Osteocyte (in vitro differentiated cells): ENCODE measurements at regions not wholly inside any gene's neighbourhood (a gene's known extent, or its start where the extent isn't known, plus 50 kb on each side); places are given as distances from the start of the nearest gene placed in this dataset.

ENCODE experiments used
- DNase-seq: peaks from one replicate; pipeline ENCODE4 v3.0.0; 2021; ENCODE audit warnings: mixed read lengths; ENCODE audit not compliant: unreplicated experiment; ENCODE audit errors: extremely low spot score
- H3K27ac Mint-ChIP-seq: one replicate; pipeline ENCODE4 v1.8.0; 2021; ENCODE audit warnings: mild to moderate bottlenecking, mixed read lengths; ENCODE audit not compliant: unreplicated experiment
- H3K27me3 Mint-ChIP-seq: one replicate; pipeline ENCODE4 v1.8.0; 2021; ENCODE audit warnings: mixed read lengths; ENCODE audit not compliant: unreplicated experiment
- H3K36me3 Mint-ChIP-seq: one replicate; pipeline ENCODE4 v1.8.0; 2021; ENCODE audit warnings: mixed read lengths; ENCODE audit not compliant: unreplicated experiment
- H3K4me1 Mint-ChIP-seq: one replicate; pipeline ENCODE4 v1.8.0; 2021; ENCODE audit warnings: mixed read lengths; ENCODE audit not compliant: unreplicated experiment
- H3K4me3 Mint-ChIP-seq: one replicate; pipeline ENCODE4 v1.8.0; 2021; ENCODE audit warnings: mild to moderate bottlenecking, moderate library complexity, mixed read lengths; ENCODE audit not compliant: unreplicated experiment
- H3K9me3 Mint-ChIP-seq: one replicate; pipeline ENCODE4 v1.8.0; 2021; ENCODE audit warnings: mixed read lengths; ENCODE audit not compliant: unreplicated experiment
- CTCF ChIP-seq: fragments of 200-600 bp; sonication (generic); IDR thresholded peaks from 2 replicates; pipeline ENCODE4 v1.5.0; 2021; ENCODE audit warnings: antibody characterized with exemption, mild to moderate bottlenecking, moderate library complexity

- Mint-ChIP-seq H3K27ac (no peak overlapping the region), H3K27me3 (no peaks in the 10 kb centered on the region), H3K4me3 (no peak overlapping the region), H3K36me3 (no peaks in the 10 kb centered on the region), H3K9me3 (no peaks in the 10 kb centered on the region), H3K4me1 (no peaks in the 10 kb centered on the region)
- no peak for DNase-seq
- no peak for TF ChIP-seq CTCF
Measured at GRCh38 chr14:98867146-98867545, 404.9 kb downstream of the BCL11B start.

- no peak overlapping the region for H3K27ac Mint-ChIP-seq
- no peak for TF ChIP-seq CTCF
- no peak for DNase-seq
- no peaks in the 10 kb centered on the region for H3K4me1 Mint-ChIP-seq
- H3K27me3 Mint-ChIP-seq = no peaks in the 10 kb centered on the region
- H3K9me3 Mint-ChIP-seq = no peaks in the 10 kb centered on the region
- no peak overlapping the region for H3K4me3 Mint-ChIP-seq
- no peaks in the 10 kb centered on the region for H3K36me3 Mint-ChIP-seq
Measured at GRCh38 chr14:98867726-98868125, 404.3 kb downstream of the BCL11B start.

DNA sequence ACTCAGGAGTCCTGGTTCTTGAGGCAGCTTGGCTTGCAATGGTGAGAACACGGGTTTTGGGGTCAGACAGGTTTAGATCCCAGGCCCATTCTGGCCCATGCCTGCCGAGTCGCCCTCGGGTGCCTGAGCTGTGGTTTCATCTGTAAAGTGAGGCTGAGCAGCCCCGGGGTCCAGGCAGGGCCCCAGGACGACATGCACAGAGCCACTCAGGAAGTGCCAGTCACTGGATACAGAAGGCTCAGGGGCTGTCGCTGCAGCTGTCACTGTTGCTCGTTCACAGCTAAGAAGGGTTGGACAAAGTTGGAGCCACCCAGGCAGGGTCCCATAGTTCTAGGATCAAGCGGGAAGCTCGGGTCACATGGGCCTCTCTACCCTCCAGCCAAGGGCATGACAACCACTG, 403.1 kb downstream of the BCL11B start:
- H3K9me3 Mint-ChIP-seq = peaks cover 6% of the 10 kb centered on the region
- TF ChIP-seq CTCF = no peak

DNA sequence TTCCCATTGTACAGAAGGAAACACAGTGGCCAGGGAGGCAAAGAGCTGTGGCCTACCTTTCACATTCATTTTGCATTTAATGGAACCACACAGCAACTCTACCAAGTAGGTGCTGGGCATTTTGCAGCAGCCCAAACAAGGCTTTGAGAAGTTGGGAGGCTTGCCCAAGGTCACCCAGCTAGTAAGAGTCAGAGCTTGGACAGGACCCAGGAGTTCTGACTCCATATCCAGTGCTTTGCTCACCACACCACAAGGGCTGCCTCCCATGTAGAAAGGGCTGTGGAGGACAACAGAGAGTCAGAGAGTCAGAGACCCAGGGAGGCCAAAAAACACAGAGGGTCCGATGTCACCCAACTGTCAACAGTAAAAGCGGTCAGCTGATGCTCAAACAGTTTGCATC, 400.2 kb downstream of the BCL11B start:
- no peak for TF ChIP-seq CTCF
- H3K9me3 Mint-ChIP-seq = peaks cover 15% of the 10 kb centered on the region
- no peaks in the 10 kb centered on the region for H3K27me3 Mint-ChIP-seq
- no peak overlapping the region for H3K27ac Mint-ChIP-seq
- no peak overlapping the region for H3K4me3 Mint-ChIP-seq
- no peaks in the 10 kb centered on the region for H3K4me1 Mint-ChIP-seq
- H3K36me3 Mint-ChIP-seq = no peaks in the 10 kb centered on the region
- no peak for DNase-seq

More for the DNA sequence above, 403.1 kb downstream of the BCL11B start:
- Mint-ChIP-seq H3K27ac (no peak overlapping the region), H3K4me3 (no peak overlapping the region), H3K36me3 (no peaks in the 10 kb centered on the region), H3K27me3 (no peaks in the 10 kb centered on the region), H3K4me1 (no peaks in the 10 kb centered on the region)
- no peak for DNase-seq

DNA sequence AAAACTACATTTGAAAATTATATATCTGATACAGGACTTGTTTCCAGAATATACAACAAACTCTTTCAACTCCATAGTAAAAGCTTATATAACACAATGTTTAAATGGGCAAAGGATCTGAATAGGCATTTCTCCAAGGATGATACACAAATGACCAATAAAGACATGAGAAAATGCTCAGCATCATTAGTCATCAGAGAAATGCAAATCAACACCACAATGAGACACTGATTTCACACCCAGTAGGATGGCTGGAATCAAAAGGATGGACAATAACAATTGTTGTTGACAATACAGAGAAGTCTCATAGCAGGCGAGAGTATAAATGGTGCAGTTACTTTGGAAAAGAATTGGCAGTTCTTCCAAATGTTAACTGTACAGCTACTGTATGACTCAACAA, 394.9 kb downstream of the BCL11B start:
- no peaks in the 10 kb centered on the region for H3K36me3 Mint-ChIP-seq
- TF ChIP-seq CTCF = no peak
- no peak overlapping the region for H3K27ac Mint-ChIP-seq
- H3K27me3 Mint-ChIP-seq = no peaks in the 10 kb centered on the region
- peaks cover 23% of the 10 kb centered on the region for H3K9me3 Mint-ChIP-seq
- no peak for DNase-seq
- H3K4me3 Mint-ChIP-seq = no peak overlapping the region
- no peaks in the 10 kb centered on the region for H3K4me1 Mint-ChIP-seq
